H1 (cell line): ENCODE measurements at regions not wholly inside any gene's neighbourhood (a gene's known extent, or its start where the extent isn't known, plus 50 kb on each side); places are given as distances from the start of the nearest gene placed in this dataset.

Experiments used
- CTCF ChIA-PET: fragments of 300-600 bp; sonication (Branson Sonifier 250); formaldehyde crosslinking; loops from one replicate; lab custom pipeline; 2021; ENCODE audit not compliant: partially characterized antibody; lab: Charles Lee
- POLR2A ChIA-PET: fragments of 300-600 bp; sonication (Branson Sonifier 250); formaldehyde crosslinking; loops from one replicate; lab custom pipeline; 2021; ENCODE audit warnings: inconsistent platforms; ENCODE audit not compliant: partially characterized antibody; lab: Charles Lee
- DNase-seq, 2 experiments: peaks; one replicate each; pipeline versions ENCODE4 v3.0.0 to v3.0.0-alpha.2; 2010 to 2022; ENCODE audit warnings: low spot score in 2 of 2, low read depth in 1 of 2, mixed read lengths in 1 of 2
- FAIRE-seq: peaks from 2 replicates; lab custom pipeline; 2011; peaks lifted over from hg19 to GRCh38; lab: Jason Lieb, UNC
- H2AFZ ChIP-seq: 2 replicates; pipeline ENCODE4 v1.8.1; 2012; ENCODE audit warnings: low read length, inconsistent platforms
- H2AK5ac ChIP-seq: 2 replicates; pipeline ENCODE4 v1.6.1; 2013; ENCODE audit warnings: low read depth, low read length
- H2BK120ac ChIP-seq: replicated peaks from 2 replicates; pipeline ENCODE3; 2013; ENCODE audit warnings: low read depth, low read length, inconsistent platforms
- H2BK12ac ChIP-seq: 2 replicates; pipeline ENCODE4 v1.6.1; 2013; ENCODE audit warnings: low read depth, low read length
- H2BK15ac ChIP-seq: 2 replicates; pipeline ENCODE4 v1.6.1; 2013; ENCODE audit warnings: low read length
- H2BK20ac ChIP-seq: 2 replicates; pipeline ENCODE4 v1.6.1; 2013; ENCODE audit warnings: low read length
- H2BK5ac ChIP-seq: 2 replicates; pipeline ENCODE4 v1.6.1; 2013; ENCODE audit warnings: low read depth, low read length
- H3K14ac ChIP-seq: 2 replicates; pipeline ENCODE4 v1.6.1; 2013; ENCODE audit warnings: inconsistent platforms; ENCODE audit not compliant: insufficient read length
- H3K18ac ChIP-seq: 2 replicates; pipeline ENCODE4 v1.6.1; 2013; ENCODE audit warnings: low read length; ENCODE audit errors: extremely low read depth
- H3K23ac ChIP-seq: 2 replicates; pipeline ENCODE4 v1.6.1; 2013; ENCODE audit warnings: inconsistent platforms; ENCODE audit not compliant: insufficient read length
- H3K23me2 ChIP-seq: 2 replicates; pipeline ENCODE4 v1.6.1; 2013; ENCODE audit warnings: low read depth, low read length
- H3K27ac ChIP-seq: 2 replicates; pipeline ENCODE4 v1.6.1; 2011; ENCODE audit warnings: low read depth, low read length, inconsistent platforms
- H3K27me3 ChIP-seq, 4 experiments: replicated peaks in 1 of 4; 1 replicate in 1 of 4; 2 replicates in 3 of 4; pipeline versions ENCODE4 v1.6.1 to v1.8.1; 2011 to 2013; ENCODE audit warnings: low read length in 3 of 4, mild to moderate bottlenecking in 3 of 4, inconsistent platforms in 2 of 4, mixed read lengths in 2 of 4, moderate library complexity in 1 of 4; ENCODE audit not compliant: control insufficient read depth in 3 of 4, insufficient read depth in 3 of 4; ENCODE audit errors: extremely low read depth in 1 of 4
- H3K36me3 ChIP-seq, 4 experiments: 2 replicates each; pipeline versions ENCODE4 v1.6.1 to v1.8.1; 2011 to 2013; ENCODE audit warnings: mild to moderate bottlenecking in 4 of 4, low read length in 3 of 4, moderate library complexity in 2 of 4, control low read depth in 1 of 4, inconsistent platforms in 1 of 4; ENCODE audit not compliant: insufficient read depth in 4 of 4, control insufficient read depth in 2 of 4
- H3K4ac ChIP-seq: replicated peaks from 2 replicates; pipeline ENCODE3; 2013; ENCODE audit warnings: low read length, low read depth, mixed read lengths, inconsistent platforms; ENCODE audit not compliant: insufficient read length
- H3K4me1 ChIP-seq, 4 experiments: replicated peaks in 1 of 4; 1 replicate in 1 of 4; 2 replicates in 3 of 4; pipeline versions ENCODE4 v1.6.1 to v1.8.1; 2011 to 2013; ENCODE audit warnings: low read length in 3 of 4, inconsistent platforms in 2 of 4, mixed read lengths in 1 of 4; ENCODE audit not compliant: insufficient read depth in 4 of 4, control insufficient read depth in 3 of 4
- H3K4me2 ChIP-seq, 2 experiments: 2 replicates each; pipeline versions ENCODE4 v1.6.1 to v1.8.1; 2011 to 2013; ENCODE audit warnings: low read depth in 2 of 2, low read length in 2 of 2, control low read depth in 1 of 2, inconsistent platforms in 1 of 2, mild to moderate bottlenecking in 1 of 2; ENCODE audit not compliant: insufficient read depth in 1 of 2
- H3K4me3 ChIP-seq, 4 experiments: fragments of 200-600, 300-600 bp in 1 of 4; sonication (generic), shearing (Covaris generic), sonication (Bioruptor Twin) in 1 of 4; 2 replicates each; pipeline versions ENCODE4 v1.5.1 to v1.8.1; 2011 to 2016; ENCODE audit warnings: low read length in 4 of 4, low read depth in 3 of 4, control low read depth in 2 of 4, inconsistent platforms in 2 of 4, mild to moderate bottlenecking in 2 of 4, mixed read lengths in 1 of 4, moderate library complexity in 1 of 4; ENCODE audit not compliant: insufficient read depth in 2 of 4; ENCODE audit errors: extremely low read depth in 1 of 4
- H3K56ac ChIP-seq: replicated peaks from 2 replicates; pipeline ENCODE3; 2013; ENCODE audit warnings: low read depth, mild to moderate bottlenecking, mixed read lengths, low read length, inconsistent platforms; ENCODE audit not compliant: insufficient read length
- H3K79me1 ChIP-seq: 2 replicates; pipeline ENCODE4 v1.6.1; 2013; ENCODE audit warnings: low read depth, low read length, control low read depth
- H3K79me2 ChIP-seq, 2 experiments: 2 replicates each; pipeline versions ENCODE4 v1.6.1 to v1.8.1; 2012 to 2013; ENCODE audit warnings: low read length in 2 of 2, mild to moderate bottlenecking in 2 of 2, inconsistent platforms in 1 of 2; ENCODE audit not compliant: insufficient read depth in 2 of 2, control insufficient read depth in 1 of 2
- H3K9ac ChIP-seq, 4 experiments: replicated peaks in 1 of 4; 1 replicate in 1 of 4; 2 replicates in 3 of 4; pipeline versions ENCODE4 v1.6.1 to v1.8.1; 2011 to 2013; ENCODE audit warnings: low read depth in 3 of 4, low read length in 3 of 4, control low read depth in 2 of 4, mild to moderate bottlenecking in 2 of 4, moderate library complexity in 2 of 4, inconsistent platforms in 1 of 4; ENCODE audit errors: extremely low read depth in 1 of 4
- H3K9me3 ChIP-seq, 2 experiments: 2 replicates each; pipeline versions ENCODE4 v1.6.1 to v1.8.1; 2012 to 2013; ENCODE audit warnings: mild to moderate bottlenecking in 2 of 2, moderate library complexity in 2 of 2, control low read depth in 1 of 2, inconsistent platforms in 1 of 2, low read depth in 1 of 2, low read length in 1 of 2, mixed read lengths in 1 of 2; ENCODE audit not compliant: insufficient read depth in 2 of 2
- H4K20me1 ChIP-seq, 2 experiments: replicated peaks in 1 of 2; 2 replicates each; pipeline versions ENCODE3 to v1.8.1; 2011 to 2013; ENCODE audit warnings: inconsistent platforms in 2 of 2, low read length in 2 of 2, mild to moderate bottlenecking in 1 of 2; ENCODE audit not compliant: insufficient read depth in 2 of 2, control insufficient read depth in 1 of 2
- H4K5ac ChIP-seq: 2 replicates; pipeline ENCODE4 v1.6.1; 2013; ENCODE audit warnings: low read length, low read depth, mixed read lengths, inconsistent platforms; ENCODE audit not compliant: insufficient read length
- H4K8ac ChIP-seq: 2 replicates; pipeline ENCODE4 v1.8.0; 2013; ENCODE audit warnings: mild to moderate bottlenecking, moderate library complexity, low read length, inconsistent platforms; ENCODE audit not compliant: insufficient read depth; ENCODE audit errors: extremely low read depth
- H4K91ac ChIP-seq: replicated peaks from 2 replicates; pipeline ENCODE3; 2013; ENCODE audit warnings: low read length, mixed read lengths, inconsistent platforms; ENCODE audit not compliant: insufficient read length
- CBX5 ChIP-seq: fragments of 300-800, 300-1000 bp; sonication (generic); IDR thresholded peaks from 2 replicates; pipeline ENCODE4 v1.7.1; 2016; ENCODE audit warnings: antibody characterized with exemption, low read length, low read depth
- EGR1 ChIP-seq: IDR thresholded peaks from 2 replicates; pipeline ENCODE4 v1.6.1; 2011; ENCODE audit warnings: low read depth, low read length, borderline replicate concordance
- SP1 ChIP-seq: IDR thresholded peaks from 2 replicates; pipeline ENCODE4 v1.6.1; 2011; ENCODE audit warnings: low read depth, low read length
- SRF ChIP-seq: IDR thresholded peaks from 2 replicates; pipeline ENCODE4 v1.6.1; 2011; ENCODE audit warnings: mild to moderate bottlenecking, low read depth, low read length, moderate library complexity
- TCF12 ChIP-seq: IDR thresholded peaks from 2 replicates; pipeline ENCODE4 v1.6.1; 2011; ENCODE audit warnings: low read depth, mild to moderate bottlenecking, low read length
- WGBS, 2 experiments: shearing (Covaris generic) in 1 of 2; methylation state at CpG; one replicate each; pipeline versions ENCODE4 v1.1.6 to v1.1.7; 2013 to 2015; ENCODE audit warnings: low lambda C conversion rate in 2 of 2, mixed read lengths in 2 of 2, inconsistent platforms in 1 of 2, low coverage in 1 of 2, missing lambda C conversion rate in 1 of 2; ENCODE audit not compliant: insufficient replicate concordance in 2 of 2, insufficient coverage in 1 of 2, insufficient read length in 1 of 2; ENCODE audit errors: extremely low coverage in 1 of 2, missing lambda C conversion rate in 1 of 2; 5-methylcytosine and 5-hydroxymethylcytosine counted together
- TF ChIP-seq, protein P1 (sequence below): IDR thresholded peaks from 2 replicates; pipeline ENCODE4 v1.6.1; 2012; ENCODE audit warnings: inconsistent platforms

DNA sequence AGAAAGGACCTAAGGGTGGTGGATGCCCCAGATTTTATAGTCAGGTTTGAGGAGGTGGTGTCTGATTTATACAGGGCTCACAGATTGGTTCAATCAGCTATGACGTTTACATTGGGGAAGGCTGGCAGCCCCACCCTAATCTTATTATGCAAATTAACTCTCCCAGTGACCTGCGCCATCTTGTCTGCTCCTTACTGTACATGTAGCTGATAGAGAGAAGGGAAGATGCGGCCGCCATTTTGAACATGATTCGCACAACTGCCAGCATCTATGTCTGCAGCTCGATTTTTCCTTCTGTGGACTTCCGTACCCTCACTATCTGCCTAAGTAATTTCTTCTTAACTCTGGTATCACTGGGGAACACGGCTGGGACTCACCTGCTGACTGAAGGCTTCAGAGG is 619.0 kb upstream of the DPP6 start:
- Histone ChIP-seq H3K4me1 (peaks cover 0 to 6% (median 2%) of the 10 kb centered on the region in 4 experiments; a peak in 2 of 7 replicates), H2BK12ac (no peak overlapping the region), H3K79me2 (no peaks in the 10 kb centered on the region), H3K9ac (no peak overlapping the region), H3K27ac (no peak overlapping the region), H2BK15ac (no peak overlapping the region), H2BK5ac (no peak overlapping the region; the same call in 1 of the 2 replicates), H3K27me3 (no peaks in the 10 kb centered on the region), H3K4me3 (no peak overlapping the region), H4K20me1 (no peaks in the 10 kb centered on the region), H3K23me2 (no peaks in the 10 kb centered on the region), H2AFZ (no peak overlapping the region), H3K4me2 (no peak overlapping the region), H3K9me3 (peaks cover 35 to 45% of the 10 kb centered on the region in 2 experiments), H3K23ac (no peak overlapping the region), H2BK20ac (no peak overlapping the region), H3K56ac (no peak overlapping the region), H4K8ac (no peak overlapping the region), H2BK120ac (no peak overlapping the region), H4K91ac (no peak overlapping the region), H3K36me3 (peaks cover 0 to 12% (median 0%) of the 10 kb centered on the region in 4 experiments; a peak in 1 of 8 replicates), H3K79me1 (no peaks in the 10 kb centered on the region), H3K4ac (no peak overlapping the region), H3K14ac (no peak overlapping the region), H4K5ac (no peak overlapping the region), H3K18ac (no peak overlapping the region), H2AK5ac (no peak overlapping the region)
- FAIRE-seq (no peak), DNase-seq (no peak)
- CTCF ChIA-PET: interaction anchor here (1.6 kb wide), 1 partner anchor 24 kb away, joined by 3 read pairs; no protein-coding TSS in a partner anchor
- POLR2A ChIA-PET: no interaction called here
- 100% methylated on average over 8 of the region's 8 CpGs; no CpG with 5 or more reads in 1 of the 2 experiments for WGBS, 2 experiments
- no peak for TF ChIP-seq SP1
- no peak for TF ChIP-seq CBX5
- TF ChIP-seq, protein P1, sequence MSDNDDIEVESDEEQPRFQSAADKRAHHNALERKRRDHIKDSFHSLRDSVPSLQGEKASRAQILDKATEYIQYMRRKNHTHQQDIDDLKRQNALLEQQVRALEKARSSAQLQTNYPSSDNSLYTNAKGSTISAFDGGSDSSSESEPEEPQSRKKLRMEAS: no peak
- no peak for TF ChIP-seq EGR1
- no peak for TF ChIP-seq SRF
- no peak for TF ChIP-seq TCF12
